Calu3 (cell line): ENCODE measurements at regions not wholly inside any gene's neighbourhood (a gene's known extent, or its start where the extent isn't known, plus 50 kb on each side); places are given as distances from the start of the nearest gene placed in this dataset.

ENCODE experiments used
- BruUV-seq: library from RNA; stranded (reverse); fragments of 400-500 nt; replicated peaks from 2 replicates; lab custom pipeline; 2021; lab: Mats Ljungman, UMichigan
- CTCF ChIA-PET: fragments of 300-600 bp; sonication (Branson Sonifier 250); formaldehyde crosslinking; loops from one replicate; lab custom pipeline; 2022; ENCODE audit warnings: antibody characterized with exemption; lab: Charles Lee
- DNase-seq: peaks from one replicate; pipeline ENCODE4 v3.0.0; 2022
- H3K27ac Mint-ChIP-seq: one replicate; pipeline ENCODE4 v1.8.0; 2022; ENCODE audit warnings: mixed read lengths; ENCODE audit not compliant: unreplicated experiment
- H3K27me3 Mint-ChIP-seq: one replicate; pipeline ENCODE4 v1.8.0; 2022; ENCODE audit warnings: mixed read lengths; ENCODE audit not compliant: unreplicated experiment
- H3K36me3 Mint-ChIP-seq: one replicate; pipeline ENCODE4 v1.8.0; 2022; ENCODE audit warnings: mild to moderate bottlenecking, moderate library complexity, mixed read lengths; ENCODE audit not compliant: insufficient read depth, unreplicated experiment
- H3K4me1 Mint-ChIP-seq: one replicate; pipeline ENCODE4 v1.8.0; 2022; ENCODE audit warnings: mild to moderate bottlenecking, low read depth, mixed read lengths; ENCODE audit not compliant: unreplicated experiment
- H3K4me3 Mint-ChIP-seq: one replicate; pipeline ENCODE4 v1.8.0; 2022; ENCODE audit warnings: mild to moderate bottlenecking, low read depth, moderate library complexity, mixed read lengths; ENCODE audit not compliant: unreplicated experiment
- H3K9me3 Mint-ChIP-seq: one replicate; pipeline ENCODE4 v1.8.0; 2022; ENCODE audit warnings: low read depth, mixed read lengths; ENCODE audit not compliant: unreplicated experiment
- intact Hi-C: fragments of 100-400 bp; cut with micrococcal nuclease; formaldehyde crosslinking; loops from one replicate; pipeline ENCODE4 v1.10.0; 2022; ENCODE audit not compliant: unreplicated experiment
- TF ChIP-seq, protein P1 (sequence below): fragments of 200-600 bp; IDR thresholded peaks from one replicate; pipeline ENCODE4 v1.8.0; 2022; ENCODE audit warnings: antibody characterized with exemption; ENCODE audit not compliant: unreplicated experiment

DNA sequence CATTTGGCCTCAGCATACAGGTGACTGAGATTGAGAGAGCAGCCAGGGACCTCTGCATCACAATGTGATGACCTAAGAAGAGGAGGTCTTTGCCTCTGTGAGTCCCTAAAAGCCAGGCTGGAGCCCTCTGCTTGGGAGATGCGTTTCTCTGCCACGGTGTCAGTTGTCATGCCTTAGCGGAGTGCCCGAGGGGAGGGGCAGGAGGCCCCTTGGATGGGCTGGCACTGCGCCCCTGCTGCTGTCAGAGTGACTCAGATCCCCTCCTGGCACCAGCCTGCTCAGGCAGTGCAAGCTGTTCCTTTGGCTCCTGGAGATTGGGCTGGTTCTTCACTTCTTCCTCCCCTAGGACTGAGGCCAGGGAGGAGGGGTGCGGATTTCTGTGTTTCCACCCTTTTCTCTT lies 64.9 kb upstream of the KCNA5 start:
- Mint-ChIP-seq H3K27ac (no peak overlapping the region), H3K9me3 (peaks cover 3% of the 10 kb centered on the region), H3K4me1 (no peaks in the 10 kb centered on the region), H3K4me3 (no peak overlapping the region), H3K36me3 (no peaks in the 10 kb centered on the region), H3K27me3 (peaks cover 43% of the 10 kb centered on the region)
- no peak for DNase-seq
- TF ChIP-seq, protein P1, sequence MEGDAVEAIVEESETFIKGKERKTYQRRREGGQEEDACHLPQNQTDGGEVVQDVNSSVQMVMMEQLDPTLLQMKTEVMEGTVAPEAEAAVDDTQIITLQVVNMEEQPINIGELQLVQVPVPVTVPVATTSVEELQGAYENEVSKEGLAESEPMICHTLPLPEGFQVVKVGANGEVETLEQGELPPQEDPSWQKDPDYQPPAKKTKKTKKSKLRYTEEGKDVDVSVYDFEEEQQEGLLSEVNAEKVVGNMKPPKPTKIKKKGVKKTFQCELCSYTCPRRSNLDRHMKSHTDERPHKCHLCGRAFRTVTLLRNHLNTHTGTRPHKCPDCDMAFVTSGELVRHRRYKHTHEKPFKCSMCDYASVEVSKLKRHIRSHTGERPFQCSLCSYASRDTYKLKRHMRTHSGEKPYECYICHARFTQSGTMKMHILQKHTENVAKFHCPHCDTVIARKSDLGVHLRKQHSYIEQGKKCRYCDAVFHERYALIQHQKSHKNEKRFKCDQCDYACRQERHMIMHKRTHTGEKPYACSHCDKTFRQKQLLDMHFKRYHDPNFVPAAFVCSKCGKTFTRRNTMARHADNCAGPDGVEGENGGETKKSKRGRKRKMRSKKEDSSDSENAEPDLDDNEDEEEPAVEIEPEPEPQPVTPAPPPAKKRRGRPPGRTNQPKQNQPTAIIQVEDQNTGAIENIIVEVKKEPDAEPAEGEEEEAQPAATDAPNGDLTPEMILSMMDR: no peak
- CTCF ChIA-PET: interaction anchor here (0.6 kb wide), 1 partner anchor 18 kb away, joined by 4 read pairs; no protein-coding TSS in a partner anchor
- no TSS peak for BruUV-seq
- intact Hi-C loops: no loop called here

DNA sequence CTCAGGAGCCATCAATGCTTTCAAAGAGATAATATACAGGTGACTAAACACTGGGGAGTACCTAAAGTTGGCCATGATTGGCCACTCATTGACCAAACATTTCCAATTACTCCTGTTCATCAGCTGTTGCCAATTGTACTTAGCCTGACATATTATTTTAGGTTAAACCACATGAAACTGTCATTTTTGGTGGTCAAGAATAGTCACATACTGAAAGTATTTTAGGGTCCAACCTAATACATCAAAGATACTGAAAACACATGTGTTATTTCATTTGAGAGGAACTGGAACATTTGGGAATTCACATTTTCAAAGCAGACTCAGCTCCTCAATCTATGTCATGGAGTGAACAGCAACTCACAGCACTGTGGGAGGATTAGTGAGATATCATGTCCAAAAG lies 63.9 kb upstream of the KCNA5 start:
- no peaks in the 10 kb centered on the region for H3K4me1 Mint-ChIP-seq
- DNase-seq: no peak
- no peak overlapping the region for H3K27ac Mint-ChIP-seq
- H3K4me3 Mint-ChIP-seq: no peak overlapping the region
- CTCF ChIA-PET: no interaction called here
- H3K36me3 Mint-ChIP-seq: no peaks in the 10 kb centered on the region
- BruUV-seq: no TSS peak
- H3K27me3 Mint-ChIP-seq: peaks cover 35% of the 10 kb centered on the region
- intact Hi-C loops: no loop called here
- TF ChIP-seq, protein P1: no peak
- peaks cover 3% of the 10 kb centered on the region for H3K9me3 Mint-ChIP-seq

DNA sequence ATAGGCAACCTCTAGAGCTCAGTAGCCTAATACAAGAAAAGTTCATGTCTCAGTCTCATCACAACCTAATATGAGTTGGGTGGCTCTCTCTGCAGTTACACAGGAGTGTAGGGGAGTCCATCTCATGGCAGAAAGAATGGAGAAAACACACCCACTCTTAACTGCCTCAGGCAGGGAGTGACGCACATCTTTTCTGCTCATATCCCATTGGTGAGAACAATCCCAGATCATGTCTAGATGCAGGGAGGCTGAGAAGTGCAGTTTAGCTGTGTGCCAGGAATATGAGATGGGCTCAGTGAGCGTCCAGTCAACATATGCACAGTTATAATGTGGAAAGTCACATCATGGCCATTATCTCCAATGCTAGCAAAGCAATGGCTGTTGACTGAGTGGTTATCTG lies 59.3 kb upstream of the KCNA5 start:
- intact Hi-C loops: no loop called here
- Mint-ChIP-seq H3K4me3 (no peak overlapping the region), H3K27me3 (peaks cover 58% of the 10 kb centered on the region), H3K36me3 (no peaks in the 10 kb centered on the region), H3K4me1 (no peaks in the 10 kb centered on the region), H3K27ac (no peak overlapping the region), H3K9me3 (peaks cover 3% of the 10 kb centered on the region)
- DNase-seq: no peak
- BruUV-seq: no TSS peak
- CTCF ChIA-PET: no interaction called here
- TF ChIP-seq, protein P1: no peak

DNA sequence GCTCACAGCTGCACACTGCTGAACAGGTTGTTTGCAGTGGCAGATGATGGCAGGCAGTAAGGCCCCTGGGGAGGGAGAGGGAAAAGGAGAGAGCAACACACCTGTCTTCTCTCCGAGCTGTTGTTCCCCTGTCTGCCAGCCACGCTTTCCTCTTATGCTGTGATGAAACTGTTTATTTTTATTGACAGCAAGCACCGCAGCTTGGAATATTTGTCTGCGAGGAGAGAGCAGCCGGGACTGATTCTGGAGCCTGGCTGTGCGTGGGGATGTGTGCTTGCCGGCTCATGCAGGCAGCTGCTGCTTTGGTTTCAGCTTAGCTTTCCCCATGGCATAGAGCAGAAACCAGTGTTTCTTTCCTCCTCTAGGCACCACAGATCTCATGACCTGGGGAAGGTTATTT lies 58.7 kb upstream of the KCNA5 start:
- H3K9me3 Mint-ChIP-seq: peaks cover 3% of the 10 kb centered on the region
- H3K4me1 Mint-ChIP-seq: no peaks in the 10 kb centered on the region
- intact Hi-C loops: no loop called here
- BruUV-seq: no TSS peak
- H3K27ac Mint-ChIP-seq: no peak overlapping the region
- H3K27me3 Mint-ChIP-seq: peaks cover 58% of the 10 kb centered on the region
- CTCF ChIA-PET: no interaction called here
- H3K4me3 Mint-ChIP-seq: no peak overlapping the region
- H3K36me3 Mint-ChIP-seq: no peaks in the 10 kb centered on the region
- DNase-seq: no peak
- TF ChIP-seq, protein P1: no peak
